H1 (cell line): ENCODE measurements at regions not wholly inside any gene's neighbourhood (a gene's known extent, or its start where the extent isn't known, plus 50 kb on each side); places are given as distances from the start of the nearest gene placed in this dataset.

Experiments
- CTCF ChIA-PET: fragments of 300-600 bp; sonication (Branson Sonifier 250); formaldehyde crosslinking; loops from one replicate; lab custom pipeline; 2021; ENCODE audit not compliant: partially characterized antibody; lab: Charles Lee
- POLR2A ChIA-PET: fragments of 300-600 bp; sonication (Branson Sonifier 250); formaldehyde crosslinking; loops from one replicate; lab custom pipeline; 2021; ENCODE audit warnings: inconsistent platforms; ENCODE audit not compliant: partially characterized antibody; lab: Charles Lee
- DNase-seq, 2 experiments: peaks; one replicate each; pipeline versions ENCODE4 v3.0.0 to v3.0.0-alpha.2; 2010 to 2022; ENCODE audit warnings: low spot score in 2 of 2, low read depth in 1 of 2, mixed read lengths in 1 of 2
- FAIRE-seq: peaks from 2 replicates; lab custom pipeline; 2011; peaks lifted over from hg19 to GRCh38; lab: Jason Lieb, UNC
- H2AFZ ChIP-seq: 2 replicates; pipeline ENCODE4 v1.8.1; 2012; ENCODE audit warnings: low read length, inconsistent platforms
- H2AK5ac ChIP-seq: 2 replicates; pipeline ENCODE4 v1.6.1; 2013; ENCODE audit warnings: low read depth, low read length
- H2BK120ac ChIP-seq: replicated peaks from 2 replicates; pipeline ENCODE3; 2013; ENCODE audit warnings: low read depth, low read length, inconsistent platforms
- H2BK12ac ChIP-seq: 2 replicates; pipeline ENCODE4 v1.6.1; 2013; ENCODE audit warnings: low read depth, low read length
- H2BK15ac ChIP-seq: 2 replicates; pipeline ENCODE4 v1.6.1; 2013; ENCODE audit warnings: low read length
- H2BK20ac ChIP-seq: 2 replicates; pipeline ENCODE4 v1.6.1; 2013; ENCODE audit warnings: low read length
- H2BK5ac ChIP-seq: 2 replicates; pipeline ENCODE4 v1.6.1; 2013; ENCODE audit warnings: low read depth, low read length
- H3K14ac ChIP-seq: 2 replicates; pipeline ENCODE4 v1.6.1; 2013; ENCODE audit warnings: inconsistent platforms; ENCODE audit not compliant: insufficient read length
- H3K18ac ChIP-seq: 2 replicates; pipeline ENCODE4 v1.6.1; 2013; ENCODE audit warnings: low read length; ENCODE audit errors: extremely low read depth
- H3K23ac ChIP-seq: 2 replicates; pipeline ENCODE4 v1.6.1; 2013; ENCODE audit warnings: inconsistent platforms; ENCODE audit not compliant: insufficient read length
- H3K23me2 ChIP-seq: 2 replicates; pipeline ENCODE4 v1.6.1; 2013; ENCODE audit warnings: low read depth, low read length
- H3K27ac ChIP-seq: 2 replicates; pipeline ENCODE4 v1.6.1; 2011; ENCODE audit warnings: low read depth, low read length, inconsistent platforms
- H3K27me3 ChIP-seq, 4 experiments: replicated peaks in 1 of 4; 1 replicate in 1 of 4; 2 replicates in 3 of 4; pipeline versions ENCODE4 v1.6.1 to v1.8.1; 2011 to 2013; ENCODE audit warnings: low read length in 3 of 4, mild to moderate bottlenecking in 3 of 4, inconsistent platforms in 2 of 4, mixed read lengths in 2 of 4, moderate library complexity in 1 of 4; ENCODE audit not compliant: control insufficient read depth in 3 of 4, insufficient read depth in 3 of 4; ENCODE audit errors: extremely low read depth in 1 of 4
- H3K36me3 ChIP-seq, 4 experiments: 2 replicates each; pipeline versions ENCODE4 v1.6.1 to v1.8.1; 2011 to 2013; ENCODE audit warnings: mild to moderate bottlenecking in 4 of 4, low read length in 3 of 4, moderate library complexity in 2 of 4, control low read depth in 1 of 4, inconsistent platforms in 1 of 4; ENCODE audit not compliant: insufficient read depth in 4 of 4, control insufficient read depth in 2 of 4
- H3K4ac ChIP-seq: replicated peaks from 2 replicates; pipeline ENCODE3; 2013; ENCODE audit warnings: low read length, low read depth, mixed read lengths, inconsistent platforms; ENCODE audit not compliant: insufficient read length
- H3K4me1 ChIP-seq, 4 experiments: replicated peaks in 1 of 4; 1 replicate in 1 of 4; 2 replicates in 3 of 4; pipeline versions ENCODE4 v1.6.1 to v1.8.1; 2011 to 2013; ENCODE audit warnings: low read length in 3 of 4, inconsistent platforms in 2 of 4, mixed read lengths in 1 of 4; ENCODE audit not compliant: insufficient read depth in 4 of 4, control insufficient read depth in 3 of 4
- H3K4me2 ChIP-seq, 2 experiments: 2 replicates each; pipeline versions ENCODE4 v1.6.1 to v1.8.1; 2011 to 2013; ENCODE audit warnings: low read depth in 2 of 2, low read length in 2 of 2, control low read depth in 1 of 2, inconsistent platforms in 1 of 2, mild to moderate bottlenecking in 1 of 2; ENCODE audit not compliant: insufficient read depth in 1 of 2
- H3K4me3 ChIP-seq, 4 experiments: fragments of 200-600, 300-600 bp in 1 of 4; sonication (generic), shearing (Covaris generic), sonication (Bioruptor Twin) in 1 of 4; 2 replicates each; pipeline versions ENCODE4 v1.5.1 to v1.8.1; 2011 to 2016; ENCODE audit warnings: low read length in 4 of 4, low read depth in 3 of 4, control low read depth in 2 of 4, inconsistent platforms in 2 of 4, mild to moderate bottlenecking in 2 of 4, mixed read lengths in 1 of 4, moderate library complexity in 1 of 4; ENCODE audit not compliant: insufficient read depth in 2 of 4; ENCODE audit errors: extremely low read depth in 1 of 4
- H3K56ac ChIP-seq: replicated peaks from 2 replicates; pipeline ENCODE3; 2013; ENCODE audit warnings: low read depth, mild to moderate bottlenecking, mixed read lengths, low read length, inconsistent platforms; ENCODE audit not compliant: insufficient read length
- H3K79me1 ChIP-seq: 2 replicates; pipeline ENCODE4 v1.6.1; 2013; ENCODE audit warnings: low read depth, low read length, control low read depth
- H3K79me2 ChIP-seq, 2 experiments: 2 replicates each; pipeline versions ENCODE4 v1.6.1 to v1.8.1; 2012 to 2013; ENCODE audit warnings: low read length in 2 of 2, mild to moderate bottlenecking in 2 of 2, inconsistent platforms in 1 of 2; ENCODE audit not compliant: insufficient read depth in 2 of 2, control insufficient read depth in 1 of 2
- H3K9ac ChIP-seq, 4 experiments: replicated peaks in 1 of 4; 1 replicate in 1 of 4; 2 replicates in 3 of 4; pipeline versions ENCODE4 v1.6.1 to v1.8.1; 2011 to 2013; ENCODE audit warnings: low read depth in 3 of 4, low read length in 3 of 4, control low read depth in 2 of 4, mild to moderate bottlenecking in 2 of 4, moderate library complexity in 2 of 4, inconsistent platforms in 1 of 4; ENCODE audit errors: extremely low read depth in 1 of 4
- H3K9me3 ChIP-seq, 2 experiments: 2 replicates each; pipeline versions ENCODE4 v1.6.1 to v1.8.1; 2012 to 2013; ENCODE audit warnings: mild to moderate bottlenecking in 2 of 2, moderate library complexity in 2 of 2, control low read depth in 1 of 2, inconsistent platforms in 1 of 2, low read depth in 1 of 2, low read length in 1 of 2, mixed read lengths in 1 of 2; ENCODE audit not compliant: insufficient read depth in 2 of 2
- H4K20me1 ChIP-seq, 2 experiments: replicated peaks in 1 of 2; 2 replicates each; pipeline versions ENCODE3 to v1.8.1; 2011 to 2013; ENCODE audit warnings: inconsistent platforms in 2 of 2, low read length in 2 of 2, mild to moderate bottlenecking in 1 of 2; ENCODE audit not compliant: insufficient read depth in 2 of 2, control insufficient read depth in 1 of 2
- H4K5ac ChIP-seq: 2 replicates; pipeline ENCODE4 v1.6.1; 2013; ENCODE audit warnings: low read length, low read depth, mixed read lengths, inconsistent platforms; ENCODE audit not compliant: insufficient read length
- H4K8ac ChIP-seq: 2 replicates; pipeline ENCODE4 v1.8.0; 2013; ENCODE audit warnings: mild to moderate bottlenecking, moderate library complexity, low read length, inconsistent platforms; ENCODE audit not compliant: insufficient read depth; ENCODE audit errors: extremely low read depth
- H4K91ac ChIP-seq: replicated peaks from 2 replicates; pipeline ENCODE3; 2013; ENCODE audit warnings: low read length, mixed read lengths, inconsistent platforms; ENCODE audit not compliant: insufficient read length
- BACH1 ChIP-seq: IDR thresholded peaks from 2 replicates; pipeline ENCODE4 v1.6.1; 2012; ENCODE audit warnings: low read length, improper control_type of control experiment
- MAFK ChIP-seq: IDR thresholded peaks from 2 replicates; pipeline ENCODE4 v1.6.1; 2012; ENCODE audit warnings: low read depth, mild to moderate bottlenecking, improper control_type of control experiment, low read length
- TAF7 ChIP-seq: optimal IDR thresholded peaks from 2 replicates; pipeline ENCODE3; 2011; ENCODE audit warnings: low read depth, mild to moderate bottlenecking, inconsistent platforms, low read length, moderate library complexity, borderline replicate concordance
- WGBS, 2 experiments: shearing (Covaris generic) in 1 of 2; methylation state at CpG; one replicate each; pipeline versions ENCODE4 v1.1.6 to v1.1.7; 2013 to 2015; ENCODE audit warnings: low lambda C conversion rate in 2 of 2, mixed read lengths in 2 of 2, inconsistent platforms in 1 of 2, low coverage in 1 of 2, missing lambda C conversion rate in 1 of 2; ENCODE audit not compliant: insufficient replicate concordance in 2 of 2, insufficient coverage in 1 of 2, insufficient read length in 1 of 2; ENCODE audit errors: extremely low coverage in 1 of 2, missing lambda C conversion rate in 1 of 2; 5-methylcytosine and 5-hydroxymethylcytosine counted together

DNA sequence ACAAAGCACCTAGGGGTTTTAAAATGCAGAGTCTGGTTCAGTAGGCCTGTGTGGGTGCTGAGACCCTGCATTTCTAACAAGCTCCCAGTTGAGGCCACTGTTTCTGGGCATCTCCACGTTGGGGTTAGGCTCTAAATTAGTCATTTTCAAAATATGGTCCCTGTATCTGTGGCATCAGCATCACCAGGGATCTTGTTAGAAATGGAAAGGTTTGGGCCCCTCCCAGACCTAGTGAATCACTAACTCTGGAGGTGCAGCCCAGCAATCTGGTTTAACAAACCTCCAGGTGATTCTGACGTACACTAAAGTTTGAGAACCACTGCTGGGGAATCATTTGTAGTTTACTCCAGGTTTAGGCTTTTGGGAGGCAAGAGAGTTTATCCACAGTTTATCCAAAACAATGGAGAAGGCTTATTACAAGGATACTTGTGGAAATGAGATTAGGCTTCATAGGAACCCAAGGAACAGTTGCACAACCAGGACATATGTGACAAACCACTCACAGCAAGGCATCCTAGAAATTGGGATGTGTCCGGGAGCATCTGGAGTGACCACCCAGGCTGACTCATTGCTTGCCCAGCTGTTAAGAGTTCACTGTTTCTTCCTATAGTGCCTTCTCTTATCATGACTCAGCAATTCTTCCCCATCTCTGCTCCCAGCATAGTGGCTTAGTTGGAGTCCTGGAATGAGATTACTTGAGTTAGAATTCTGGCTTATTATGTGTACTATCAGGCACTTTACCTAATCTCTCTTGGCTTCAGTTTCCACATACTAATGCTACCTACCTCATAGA, 71.6 kb upstream of the STXBP6 start:
- Histone ChIP-seq H3K23ac (no peak overlapping the region), H3K23me2 (no peaks in the 10 kb centered on the region), H3K56ac (no peak overlapping the region), H3K14ac (no peak overlapping the region), H2BK12ac (no peak overlapping the region), H3K18ac (no peak overlapping the region), H2BK15ac (no peak overlapping the region), H4K5ac (no peak overlapping the region), H2AFZ (0 out of 2 replicates have a peak overlapping the region, but pooled peaks have one; percentile 27), H2BK20ac (no peak overlapping the region), H2BK120ac (no peak overlapping the region), H3K4me1 (peaks cover 0 to 3% (median 0%) of the 10 kb centered on the region in 4 experiments; a peak in 1 of 7 replicates), H3K4me3 (no peak overlapping the region), H3K9ac (no peak overlapping the region), H3K4me2 (no peak overlapping the region), H3K79me1 (no peaks in the 10 kb centered on the region), H2BK5ac (no peak overlapping the region), H4K20me1 (no peaks in the 10 kb centered on the region), H3K4ac (no peak overlapping the region), H3K36me3 (no peaks in the 10 kb centered on the region), H3K27ac (no peak overlapping the region), H2AK5ac (no peak overlapping the region), H3K9me3 (no peaks in the 10 kb centered on the region), H3K79me2 (no peaks in the 10 kb centered on the region), H3K27me3 (no peaks in the 10 kb centered on the region), H4K8ac (no peak overlapping the region), H4K91ac (no peak overlapping the region)
- DNase-seq = no peak
- WGBS, 2 experiments = 75% methylated on average over 3 of the region's 3 CpGs; no CpG with 5 or more reads in 1 of the 2 experiments
- CTCF ChIA-PET = interaction anchor here (1.2 to 4.3 kb wide), 3 partner anchors 10 to 411 kb away, joined by 3 to 28 read pairs (median 4); no protein-coding TSS in a partner anchor
- TF ChIP-seq TAF7 (no peak), BACH1 (peak; percentile 97), MAFK (peak; percentile 95)
- FAIRE-seq = no peak
- POLR2A ChIA-PET = no interaction called here
